ENCODE measurements at regions not wholly inside any gene's neighbourhood (a gene's known extent, or its start where the extent isn't known, plus 50 kb on each side); places are given as distances from the start of the nearest gene placed in this dataset.

DNA sequence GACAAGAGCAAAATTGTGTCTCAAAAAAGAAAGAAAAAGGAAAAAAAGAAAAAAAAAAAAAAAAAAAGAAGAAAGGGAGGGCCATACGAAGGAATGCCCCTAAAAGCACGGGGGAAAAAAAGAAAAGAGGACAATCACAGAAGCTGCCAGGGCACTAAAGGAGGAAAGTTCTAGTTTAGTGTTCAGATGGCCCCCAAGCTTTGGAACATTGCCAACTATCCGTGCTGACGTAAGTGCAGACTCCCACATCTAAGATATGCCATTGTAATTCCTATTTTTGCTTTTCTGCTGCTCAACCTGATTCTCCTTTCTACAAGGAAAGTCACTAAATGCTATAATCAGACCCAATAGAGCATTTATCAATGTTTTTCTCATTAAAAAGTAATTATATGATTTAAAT, 842.1 kb downstream of the KCNJ2 start:
- Histone ChIP-seq H3K9me3 (no peaks in the 10 kb centered on the region), H3K4me1 (no peaks in the 10 kb centered on the region), H3K36me3 (no peaks in the 10 kb centered on the region), H3K27me3 (no peaks in the 10 kb centered on the region), H3K27ac (no peak overlapping the region), H3K4me3 (no peak overlapping the region)
- intact Hi-C loops (cut with DNase I): no loop called here
- TF ChIP-seq, protein P1, sequence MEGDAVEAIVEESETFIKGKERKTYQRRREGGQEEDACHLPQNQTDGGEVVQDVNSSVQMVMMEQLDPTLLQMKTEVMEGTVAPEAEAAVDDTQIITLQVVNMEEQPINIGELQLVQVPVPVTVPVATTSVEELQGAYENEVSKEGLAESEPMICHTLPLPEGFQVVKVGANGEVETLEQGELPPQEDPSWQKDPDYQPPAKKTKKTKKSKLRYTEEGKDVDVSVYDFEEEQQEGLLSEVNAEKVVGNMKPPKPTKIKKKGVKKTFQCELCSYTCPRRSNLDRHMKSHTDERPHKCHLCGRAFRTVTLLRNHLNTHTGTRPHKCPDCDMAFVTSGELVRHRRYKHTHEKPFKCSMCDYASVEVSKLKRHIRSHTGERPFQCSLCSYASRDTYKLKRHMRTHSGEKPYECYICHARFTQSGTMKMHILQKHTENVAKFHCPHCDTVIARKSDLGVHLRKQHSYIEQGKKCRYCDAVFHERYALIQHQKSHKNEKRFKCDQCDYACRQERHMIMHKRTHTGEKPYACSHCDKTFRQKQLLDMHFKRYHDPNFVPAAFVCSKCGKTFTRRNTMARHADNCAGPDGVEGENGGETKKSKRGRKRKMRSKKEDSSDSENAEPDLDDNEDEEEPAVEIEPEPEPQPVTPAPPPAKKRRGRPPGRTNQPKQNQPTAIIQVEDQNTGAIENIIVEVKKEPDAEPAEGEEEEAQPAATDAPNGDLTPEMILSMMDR (IDR thresholded peaks at IDR 0.05): no peak
- 53% methylated on average over 4 of the region's 4 CpGs for WGBS (ENCODE audit: insufficient coverage, low coverage, low lambda C conversion rate, missing lambda C conversion rate)
- no peak for ATAC-seq
- no peak for DNase-seq

DNA sequence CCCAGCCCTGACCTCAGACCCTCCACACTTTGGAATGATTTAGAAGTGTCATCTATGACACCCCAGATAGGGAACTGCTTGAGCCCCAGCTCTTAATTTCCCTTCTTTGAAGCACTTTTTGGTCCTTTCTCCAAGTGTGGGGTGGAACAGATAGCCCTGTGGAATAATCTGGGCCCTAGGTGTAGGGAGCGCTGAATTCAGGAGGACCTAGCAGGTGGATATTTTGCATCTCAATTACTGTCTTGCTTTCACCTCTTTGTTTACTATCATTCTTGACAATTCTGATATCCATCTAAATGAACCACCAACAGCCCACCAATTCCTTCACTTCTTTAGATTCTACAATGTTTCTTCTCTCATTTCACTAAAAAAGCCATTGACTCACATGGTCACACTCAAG, 850.4 kb downstream of the KCNJ2 start:
- no peak for DNase-seq
- H3K9me3 ChIP-seq: no peaks in the 10 kb centered on the region
- no CpG with 5 or more reads among the region's 1 CpG for WGBS (ENCODE audit: insufficient coverage, low coverage, low lambda C conversion rate, missing lambda C conversion rate)
- no peak for TF ChIP-seq POLR2A (IDR thresholded peaks at IDR 0.05)
- TF ChIP-seq, protein P1 (IDR thresholded peaks at IDR 0.05): no peak
- no peaks in the 10 kb centered on the region for H3K27me3 ChIP-seq
- intact Hi-C loops (cut with DNase I): no loop called here
- ATAC-seq: no peak
- no peaks in the 10 kb centered on the region for H3K36me3 ChIP-seq
- H3K27ac ChIP-seq: no peak overlapping the region
- H3K4me3 ChIP-seq: no peak overlapping the region
- no peaks in the 10 kb centered on the region for H3K4me1 ChIP-seq

- no peaks in the 10 kb centered on the region for H3K36me3 ChIP-seq
- no peak overlapping the region for H3K4me3 ChIP-seq
- ATAC-seq (no peak), DNase-seq (no peak)
- TF ChIP-seq, protein P1 (IDR thresholded peaks at IDR 0.05): no peak
- no peak for TF ChIP-seq POLR2A (IDR thresholded peaks at IDR 0.05)
- H3K9me3 ChIP-seq: no peaks in the 10 kb centered on the region
- H3K27me3 ChIP-seq: no peaks in the 10 kb centered on the region
- intact Hi-C loops (cut with DNase I): no loop called here
- H3K4me1 ChIP-seq: no peaks in the 10 kb centered on the region
- WGBS (ENCODE audit: insufficient coverage, low coverage, low lambda C conversion rate, missing lambda C conversion rate): 52% methylated on average over 3 of the region's 3 CpGs
- H3K27ac ChIP-seq: no peak overlapping the region
Measured at GRCh38 chr17:71022758-71023157, 853.4 kb downstream of the KCNJ2 start.

DNA sequence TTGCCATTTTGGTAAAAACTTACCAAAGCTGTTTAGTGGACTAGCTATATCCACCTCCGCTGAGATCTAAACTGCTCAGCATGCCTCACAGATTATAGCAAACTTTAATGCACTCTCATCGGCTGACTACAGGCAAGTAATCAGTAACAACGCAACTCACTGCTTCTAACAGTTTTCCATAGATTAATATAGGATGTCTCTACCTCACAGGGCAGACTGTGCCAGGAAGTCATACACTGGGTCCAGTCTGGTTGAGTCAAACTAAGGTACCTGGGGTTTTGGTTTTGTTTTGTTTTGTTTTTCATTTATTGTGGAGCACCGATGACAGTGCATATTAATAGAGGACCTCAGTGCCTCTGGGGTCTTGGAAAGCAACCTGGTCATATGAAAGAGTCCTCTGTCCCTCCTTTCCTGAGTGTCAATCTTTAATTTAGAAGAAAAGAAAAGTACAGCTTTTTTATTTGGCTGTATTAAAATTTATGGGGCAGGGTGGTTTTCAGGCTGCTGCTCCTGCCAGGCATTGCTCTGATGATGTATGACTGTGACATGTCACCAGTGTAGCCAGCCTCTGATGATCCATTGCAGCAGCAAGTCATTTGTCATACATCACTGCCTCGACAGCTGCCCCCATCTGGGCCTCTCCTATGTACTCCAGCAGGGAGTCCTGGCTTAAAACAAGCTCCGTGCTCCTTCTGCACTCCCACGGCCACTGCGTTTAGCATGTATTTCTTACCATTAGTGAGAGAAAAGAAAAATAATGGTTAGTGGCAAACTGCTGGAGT, 854.1 kb downstream of the KCNJ2 start:
- Histone ChIP-seq H3K27me3 (no peaks in the 10 kb centered on the region), H3K4me3 (no peak overlapping the region), H3K36me3 (no peaks in the 10 kb centered on the region), H3K27ac (no peak overlapping the region), H3K4me1 (no peaks in the 10 kb centered on the region), H3K9me3 (no peaks in the 10 kb centered on the region)
- intact Hi-C loops (cut with DNase I): no loop called here
- no peak for DNase-seq
- ATAC-seq: no peak
- WGBS (ENCODE audit: insufficient coverage, low coverage, low lambda C conversion rate, missing lambda C conversion rate): 61% methylated on average over 8 of the region's 8 CpGs
- TF ChIP-seq POLR2A (IDR thresholded peaks at IDR 0.05): no peak
- TF ChIP-seq, protein P1 (IDR thresholded peaks at IDR 0.05): no peak
